Right lobe of liver (tissue), 6 donors: ENCODE measurements at regions not wholly inside any gene's neighbourhood (a gene's known extent, or its start where the extent isn't known, plus 50 kb on each side); places are given as distances from the start of the nearest gene placed in this dataset.

Experiments used
- ATAC-seq, 4 donors: fragments of 200-7000 bp; cut with Tn5 transposase; one replicate each; pipeline ENCODE4 v1.9.1; 2020; ENCODE audit warnings: mild to moderate bottlenecking in 4 of 4, moderate library complexity in 4 of 4
- DNase-seq, 3 donors: peaks; one replicate each; pipeline ENCODE4 v3.0.0-alpha.2; 2020
- H3K27ac ChIP-seq, 3 donors: fragments of 200-600 bp; one replicate each; pipeline ENCODE4 v1.8.0; 2022
- H3K27me3 ChIP-seq, 2 donors: fragments of 200-600 bp; one replicate each; pipeline ENCODE4 v1.8.0; 2022
- H3K36me3 ChIP-seq, 4 donors: fragments of 200-600 bp; sonication (generic) in 1 of 4; one replicate each; pipeline versions ENCODE4 v1.5.1 to v1.8.0; 2017 to 2022; ENCODE audit warnings: control low read depth in 1 of 4
- H3K4me1 ChIP-seq, 4 donors: fragments of 200-600 bp; sonication (generic) in 1 of 4; one replicate each; pipeline versions ENCODE4 v1.5.1 to v1.8.0; 2017 to 2022; ENCODE audit warnings: control low read depth in 1 of 4
- H3K4me3 ChIP-seq, 3 donors: fragments of 200-600 bp; one replicate each; pipeline ENCODE4 v1.8.0; 2022
- H3K9me3 ChIP-seq, 4 donors: fragments of 200-600 bp; sonication (generic) in 1 of 4; one replicate each; pipeline versions ENCODE4 v1.5.1 to v1.8.0; 2017 to 2022; ENCODE audit warnings: control low read depth in 1 of 4
- POLR2A ChIP-seq: fragments of 450-650 bp; IDR thresholded peaks from one replicate; pipeline ENCODE4 v1.6.1; 2017; ENCODE audit warnings: antibody characterized with exemption, mild to moderate bottlenecking
- WGBS: methylation state at CpG from one replicate; pipeline ENCODE4 v1.1.6; 2018; ENCODE audit warnings: low coverage, low lambda C conversion rate; ENCODE audit not compliant: insufficient coverage; ENCODE audit errors: missing lambda C conversion rate; 5-methylcytosine and 5-hydroxymethylcytosine counted together
- intact Hi-C, 2 donors: fragments of 100-400 bp; cut with DNase I; formaldehyde crosslinking; loops; one replicate each; pipeline versions ENCODE4 v1.11.2 to v1.14.1; 2022
- TF ChIP-seq, protein P1 (sequence below), 4 donors: fragments of 200-600 bp in 3 of 4; fragments of 450-650 bp in 1 of 4; IDR thresholded peaks; one replicate each; pipeline versions ENCODE4 v1.5.1 to v1.8.0; 2016 to 2022; ENCODE audit warnings: antibody characterized with exemption in 4 of 4, mild to moderate bottlenecking in 2 of 4
- donor health status: DM: no; HTN: yes; CAD: no.
- donor health status: DM: no; HTN: no; CAD: no.
- donor health status: DM: no; HTN: no; CAD: no.
- donor health status: DM: no; HTN: yes; CAD: no.
- donor health status: DM: no; HTN: yes; CAD: no.

DNA sequence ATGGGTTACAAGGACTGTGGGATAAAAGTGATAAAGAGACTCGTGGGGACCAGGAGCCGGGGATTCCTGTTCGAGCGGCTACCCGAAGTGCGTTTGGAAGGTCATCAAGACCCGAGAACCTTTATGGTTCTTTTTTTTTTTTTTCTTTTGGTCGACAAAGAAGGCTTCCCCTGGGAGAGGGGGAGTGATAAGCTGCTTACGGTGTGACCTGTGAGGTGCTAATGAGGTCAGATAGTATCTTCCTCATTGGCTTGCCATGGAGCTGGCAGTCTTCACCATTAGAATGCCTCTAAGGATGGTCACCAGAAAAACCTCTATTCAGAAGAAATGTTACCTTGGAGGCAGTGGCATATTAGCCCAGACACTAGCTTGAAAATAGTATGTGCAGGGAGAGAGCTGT, 92.3 kb upstream of the STEAP4 start:
- 63% methylated on average over 9 of the region's 9 CpGs for WGBS
- Histone ChIP-seq H3K4me1 (no peaks in the 10 kb centered on the region), H3K36me3 (no peaks in the 10 kb centered on the region), H3K27ac (no peak overlapping the region), H3K4me3 (no peak overlapping the region), H3K27me3 (no peaks in the 10 kb centered on the region), H3K9me3 (no peaks in the 10 kb centered on the region)
- intact Hi-C loops: no loop called here
- no peak for TF ChIP-seq POLR2A
- TF ChIP-seq, protein P1, sequence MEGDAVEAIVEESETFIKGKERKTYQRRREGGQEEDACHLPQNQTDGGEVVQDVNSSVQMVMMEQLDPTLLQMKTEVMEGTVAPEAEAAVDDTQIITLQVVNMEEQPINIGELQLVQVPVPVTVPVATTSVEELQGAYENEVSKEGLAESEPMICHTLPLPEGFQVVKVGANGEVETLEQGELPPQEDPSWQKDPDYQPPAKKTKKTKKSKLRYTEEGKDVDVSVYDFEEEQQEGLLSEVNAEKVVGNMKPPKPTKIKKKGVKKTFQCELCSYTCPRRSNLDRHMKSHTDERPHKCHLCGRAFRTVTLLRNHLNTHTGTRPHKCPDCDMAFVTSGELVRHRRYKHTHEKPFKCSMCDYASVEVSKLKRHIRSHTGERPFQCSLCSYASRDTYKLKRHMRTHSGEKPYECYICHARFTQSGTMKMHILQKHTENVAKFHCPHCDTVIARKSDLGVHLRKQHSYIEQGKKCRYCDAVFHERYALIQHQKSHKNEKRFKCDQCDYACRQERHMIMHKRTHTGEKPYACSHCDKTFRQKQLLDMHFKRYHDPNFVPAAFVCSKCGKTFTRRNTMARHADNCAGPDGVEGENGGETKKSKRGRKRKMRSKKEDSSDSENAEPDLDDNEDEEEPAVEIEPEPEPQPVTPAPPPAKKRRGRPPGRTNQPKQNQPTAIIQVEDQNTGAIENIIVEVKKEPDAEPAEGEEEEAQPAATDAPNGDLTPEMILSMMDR (IDR thresholded peaks at IDR 0.05): no peak
- no peak for ATAC-seq
- no peak for DNase-seq

DNA sequence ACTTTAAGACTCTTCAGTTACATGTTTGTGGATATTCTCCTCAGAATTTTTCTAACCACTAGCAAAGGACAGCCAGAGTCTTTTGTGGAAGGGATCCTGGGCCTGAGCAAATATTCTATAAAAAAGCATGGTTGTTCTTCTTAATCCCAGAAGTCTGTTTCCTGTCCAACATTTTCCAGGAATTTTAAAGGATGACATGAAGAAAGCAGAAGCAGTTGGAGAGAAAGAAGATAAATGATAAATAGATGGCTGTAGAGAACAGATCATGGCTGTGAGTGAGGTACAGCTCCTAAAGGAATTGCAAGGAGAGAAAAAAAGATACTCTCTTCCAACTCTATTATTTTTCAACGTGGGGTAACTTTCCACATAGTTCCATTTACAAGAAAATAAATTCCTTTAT, 91.8 kb upstream of the STEAP4 start:
- 30% methylated on average over 1 of the region's 1 CpG for WGBS
- DNase-seq (no peak), ATAC-seq (no peak)
- H3K9me3 ChIP-seq: no peaks in the 10 kb centered on the region
- no peaks in the 10 kb centered on the region for H3K36me3 ChIP-seq
- no peaks in the 10 kb centered on the region for H3K27me3 ChIP-seq
- no peak overlapping the region for H3K4me3 ChIP-seq
- intact Hi-C loops: no loop called here
- no peaks in the 10 kb centered on the region for H3K4me1 ChIP-seq
- no peak overlapping the region for H3K27ac ChIP-seq
- TF ChIP-seq, protein P1 (IDR thresholded peaks at IDR 0.05): no peak
- TF ChIP-seq POLR2A: no peak

GRCh38 chr7:88396948-88397322, 90.2 kb upstream of the STEAP4 start:
- Histone ChIP-seq H3K27me3 (no peaks in the 10 kb centered on the region), H3K27ac (no peak overlapping the region), H3K36me3 (no peaks in the 10 kb centered on the region), H3K4me3 (no peak overlapping the region), H3K9me3 (no peaks in the 10 kb centered on the region), H3K4me1 (no peaks in the 10 kb centered on the region)
- no peak for TF ChIP-seq POLR2A
- TF ChIP-seq, protein P1 (IDR thresholded peaks at IDR 0.05): no peak
- DNase-seq: no peak
- intact Hi-C loops: no loop called here
- ATAC-seq: no peak

DNA sequence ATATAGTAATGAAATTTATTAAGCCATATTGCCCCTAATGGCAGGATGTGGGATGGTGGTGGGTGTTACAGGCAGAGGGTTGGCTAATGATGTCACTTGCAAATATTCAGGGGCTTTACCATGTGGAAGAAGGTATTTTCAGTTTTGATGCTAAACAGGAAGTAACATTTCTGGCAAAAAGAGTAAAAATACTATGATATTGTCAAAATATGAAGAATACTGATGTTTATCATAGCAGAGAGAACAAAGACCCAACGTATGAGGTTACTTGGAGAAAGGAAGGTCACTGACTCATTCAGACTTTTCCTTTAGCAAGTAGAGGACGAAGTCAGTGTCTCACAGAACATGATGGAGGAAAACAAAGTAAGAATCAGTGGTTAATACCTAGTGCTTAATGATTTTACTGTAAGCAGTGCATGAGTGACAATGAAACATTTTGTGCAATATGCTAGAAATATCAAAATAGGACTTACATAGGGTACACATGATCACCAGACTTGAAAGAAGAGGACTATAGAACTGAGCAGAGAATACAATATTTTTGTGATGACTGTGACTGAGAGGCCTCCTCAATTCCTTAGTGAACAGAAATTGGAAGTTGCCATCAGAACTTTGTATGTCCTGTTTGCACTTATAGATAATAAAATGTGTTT, 89.7 kb upstream of the STEAP4 start:
- ATAC-seq (no peak), DNase-seq (no peak)
- Histone ChIP-seq H3K36me3 (no peaks in the 10 kb centered on the region), H3K4me3 (no peak overlapping the region), H3K27ac (no peak overlapping the region), H3K27me3 (no peaks in the 10 kb centered on the region), H3K4me1 (no peaks in the 10 kb centered on the region), H3K9me3 (no peaks in the 10 kb centered on the region)
- TF ChIP-seq POLR2A: no peak
- TF ChIP-seq, protein P1 (IDR thresholded peaks at IDR 0.05): no peak
- WGBS: 29% methylated on average over 2 of the region's 2 CpGs
- intact Hi-C loops: no loop called here

- DNase-seq: no peak
- H3K27me3 ChIP-seq: no peaks in the 10 kb centered on the region
- H3K36me3 ChIP-seq: no peaks in the 10 kb centered on the region
- no peaks in the 10 kb centered on the region for H3K4me1 ChIP-seq
- no peak for TF ChIP-seq POLR2A
- TF ChIP-seq, protein P1 (IDR thresholded peaks at IDR 0.05): no peak
- no peak overlapping the region for H3K4me3 ChIP-seq
- 41% methylated on average over 4 of the region's 4 CpGs for WGBS
- H3K9me3 ChIP-seq: no peaks in the 10 kb centered on the region
- intact Hi-C loops: no loop called here
- no peak for ATAC-seq
- H3K27ac ChIP-seq: no peak overlapping the region
These were observed 89.0 kb upstream of the STEAP4 start for GRCh38 chr7:88395715-88396114.
